Glutamatergic neuron (in vitro differentiated cells): ENCODE measurements at regions not wholly inside any gene's neighbourhood (a gene's known extent, or its start where the extent isn't known, plus 50 kb on each side); places are given as distances from the start of the nearest gene placed in this dataset.

Source experiments
- DNase-seq: peaks from one replicate; pipeline ENCODE4 v3.0.0; 2022
- H3K27ac Mint-ChIP-seq: one replicate; pipeline ENCODE4 v1.8.0; 2020; ENCODE audit warnings: mild to moderate bottlenecking, mixed read lengths, inconsistent platforms; ENCODE audit not compliant: unreplicated experiment
- H3K27me3 Mint-ChIP-seq: one replicate; pipeline ENCODE4 v1.8.0; 2020; ENCODE audit warnings: mild to moderate bottlenecking, moderate library complexity, mixed read lengths, inconsistent platforms; ENCODE audit not compliant: unreplicated experiment
- H3K36me3 Mint-ChIP-seq: one replicate; pipeline ENCODE4 v1.8.0; 2020; ENCODE audit warnings: mild to moderate bottlenecking, mixed read lengths, inconsistent platforms; ENCODE audit not compliant: unreplicated experiment
- H3K4me1 Mint-ChIP-seq: one replicate; pipeline ENCODE4 v1.8.0; 2020; ENCODE audit warnings: mild to moderate bottlenecking, low read depth, mixed read lengths, inconsistent platforms; ENCODE audit not compliant: unreplicated experiment
- H3K4me3 Mint-ChIP-seq: one replicate; pipeline ENCODE4 v1.8.0; 2020; ENCODE audit warnings: mild to moderate bottlenecking, mixed read lengths, inconsistent platforms; ENCODE audit not compliant: unreplicated experiment
- H3K9me3 Mint-ChIP-seq: one replicate; pipeline ENCODE4 v1.8.0; 2020; ENCODE audit warnings: mild to moderate bottlenecking, moderate library complexity, mixed read lengths, inconsistent platforms; ENCODE audit not compliant: unreplicated experiment
- CTCF ChIP-seq: fragments of 200-600 bp; sonication (generic); IDR thresholded peaks from one replicate; pipeline ENCODE4 v1.5.0; 2021; ENCODE audit not compliant: partially characterized antibody, unreplicated experiment

- no peak for DNase-seq
- peaks cover 13% of the 10 kb centered on the region for H3K36me3 Mint-ChIP-seq
- H3K27me3 Mint-ChIP-seq = peaks cover 8% of the 10 kb centered on the region
- no peak overlapping the region for H3K27ac Mint-ChIP-seq
- H3K4me1 Mint-ChIP-seq = peaks cover 19% of the 10 kb centered on the region
- no peak overlapping the region for H3K4me3 Mint-ChIP-seq
- peaks cover 3% of the 10 kb centered on the region for H3K9me3 Mint-ChIP-seq
- no peak for TF ChIP-seq CTCF
Measured at GRCh38 chr10:120138689-120139088, 246.2 kb downstream of the SEC23IP start.

GRCh38 chr10:120145107-120145506 is 252.6 kb downstream of the SEC23IP start:
- Mint-ChIP-seq H3K9me3 (peaks cover 5% of the 10 kb centered on the region), H3K4me1 (peaks cover 9% of the 10 kb centered on the region)

GRCh38 chr10:120156614-120157274 is 264.2 kb downstream of the SEC23IP start:
- Mint-ChIP-seq H3K36me3 (peaks cover 14% of the 10 kb centered on the region), H3K4me1 (no peaks in the 10 kb centered on the region), H3K27me3 (no peaks in the 10 kb centered on the region), H3K4me3 (no peak overlapping the region), H3K9me3 (peaks cover 11% of the 10 kb centered on the region), H3K27ac (no peak overlapping the region)
- DNase-seq = no peak
- no peak for TF ChIP-seq CTCF

More at GRCh38 chr10:120145107-120145506, 252.6 kb downstream of the SEC23IP start:
- DNase-seq = no peak
- Mint-ChIP-seq H3K27ac (no peak overlapping the region), H3K4me3 (no peak overlapping the region), H3K27me3 (peaks cover 3% of the 10 kb centered on the region), H3K36me3 (no peaks in the 10 kb centered on the region)
- no peak for TF ChIP-seq CTCF

GRCh38 chr10:120161111-120161510 is 268.6 kb downstream of the SEC23IP start:
- Mint-ChIP-seq H3K9me3 (peaks cover 5% of the 10 kb centered on the region), H3K4me1 (no peaks in the 10 kb centered on the region), H3K36me3 (peaks cover 5% of the 10 kb centered on the region), H3K27me3 (no peaks in the 10 kb centered on the region), H3K4me3 (no peak overlapping the region), H3K27ac (no peak overlapping the region)
- no peak for TF ChIP-seq CTCF
- no peak for DNase-seq

- H3K9me3 Mint-ChIP-seq = peaks cover 5% of the 10 kb centered on the region
- no peak overlapping the region for H3K4me3 Mint-ChIP-seq
- no peaks in the 10 kb centered on the region for H3K27me3 Mint-ChIP-seq
- DNase-seq = no peak
- no peak overlapping the region for H3K27ac Mint-ChIP-seq
- no peak for TF ChIP-seq CTCF
- no peaks in the 10 kb centered on the region for H3K4me1 Mint-ChIP-seq
- peaks cover 5% of the 10 kb centered on the region for H3K36me3 Mint-ChIP-seq
Measured at GRCh38 chr10:120162471-120162870, 269.9 kb downstream of the SEC23IP start.
